AG04450 (cell line): ENCODE measurements at regions not wholly inside any gene's neighbourhood (a gene's known extent, or its start where the extent isn't known, plus 50 kb on each side); places are given as distances from the start of the nearest gene placed in this dataset.

ENCODE experiments used
- CTCF ChIA-PET: fragments of 300-600, 350-600 bp; formaldehyde crosslinking; extraction: SDS; loops from one replicate; lab custom pipeline; 2022; ENCODE audit warnings: antibody characterized with exemption, inconsistent platforms; lab: Charles Lee
- POLR2A ChIA-PET: fragments of 350-600 bp; formaldehyde crosslinking; extraction: SDS; loops from one replicate; lab custom pipeline; 2021; ENCODE audit warnings: antibody characterized with exemption, inconsistent platforms; lab: Yijun Ruan, JAX
- DNase-seq: peaks from one replicate; pipeline ENCODE4 v3.0.0-alpha.2; 2011; ENCODE audit warnings: low read depth, low spot score
- H3K27ac ChIP-seq: one replicate; pipeline ENCODE4 v1.5.1; 2012; ENCODE audit warnings: low read depth, low read length, control low read depth
- H3K27me3 ChIP-seq: one replicate; pipeline ENCODE4 v1.6.0; 2012; ENCODE audit warnings: low read length; ENCODE audit not compliant: control insufficient read depth, insufficient read depth
- H3K4me3 ChIP-seq: 2 replicates; pipeline ENCODE4 v1.5.1; 2011; ENCODE audit warnings: mild to moderate bottlenecking, low read depth, low read length, control low read depth
- H3K9me3 ChIP-seq: 2 replicates; pipeline ENCODE4 v1.5.1; 2012; ENCODE audit warnings: low read length; ENCODE audit not compliant: control insufficient read depth, insufficient read depth
- TF ChIP-seq, protein P1 (sequence below): IDR thresholded peaks from 2 replicates; pipeline ENCODE4 v1.5.1; 2011; ENCODE audit warnings: low read depth, low read length, control low read depth, inconsistent platforms

DNA sequence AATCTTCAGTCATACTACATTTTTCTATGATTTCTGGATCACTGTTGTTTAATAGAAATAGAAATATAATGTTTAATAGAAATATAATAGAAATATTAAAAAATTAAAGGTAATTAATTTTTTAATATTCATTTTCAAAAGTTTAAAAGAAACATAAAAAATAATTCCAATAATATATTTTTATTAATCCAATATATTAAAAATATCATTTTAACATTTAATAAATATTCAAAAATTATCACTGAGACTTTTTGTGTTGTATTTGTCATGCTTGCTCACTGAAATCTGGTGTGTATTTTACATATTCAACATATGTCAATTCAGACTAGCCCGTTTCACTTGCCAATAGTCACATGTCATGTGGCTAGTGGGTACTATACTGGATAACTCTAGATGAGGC is 80.6 kb upstream of the SLCO6A1 start:
- no peak for DNase-seq
- no peaks in the 10 kb centered on the region for H3K9me3 ChIP-seq
- no peak overlapping the region for H3K4me3 ChIP-seq
- H3K27ac ChIP-seq: no peak overlapping the region
- POLR2A ChIA-PET: no interaction called here
- CTCF ChIA-PET: no interaction called here
- TF ChIP-seq, protein P1, sequence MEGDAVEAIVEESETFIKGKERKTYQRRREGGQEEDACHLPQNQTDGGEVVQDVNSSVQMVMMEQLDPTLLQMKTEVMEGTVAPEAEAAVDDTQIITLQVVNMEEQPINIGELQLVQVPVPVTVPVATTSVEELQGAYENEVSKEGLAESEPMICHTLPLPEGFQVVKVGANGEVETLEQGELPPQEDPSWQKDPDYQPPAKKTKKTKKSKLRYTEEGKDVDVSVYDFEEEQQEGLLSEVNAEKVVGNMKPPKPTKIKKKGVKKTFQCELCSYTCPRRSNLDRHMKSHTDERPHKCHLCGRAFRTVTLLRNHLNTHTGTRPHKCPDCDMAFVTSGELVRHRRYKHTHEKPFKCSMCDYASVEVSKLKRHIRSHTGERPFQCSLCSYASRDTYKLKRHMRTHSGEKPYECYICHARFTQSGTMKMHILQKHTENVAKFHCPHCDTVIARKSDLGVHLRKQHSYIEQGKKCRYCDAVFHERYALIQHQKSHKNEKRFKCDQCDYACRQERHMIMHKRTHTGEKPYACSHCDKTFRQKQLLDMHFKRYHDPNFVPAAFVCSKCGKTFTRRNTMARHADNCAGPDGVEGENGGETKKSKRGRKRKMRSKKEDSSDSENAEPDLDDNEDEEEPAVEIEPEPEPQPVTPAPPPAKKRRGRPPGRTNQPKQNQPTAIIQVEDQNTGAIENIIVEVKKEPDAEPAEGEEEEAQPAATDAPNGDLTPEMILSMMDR: no peak
- no peaks in the 10 kb centered on the region for H3K27me3 ChIP-seq

DNA sequence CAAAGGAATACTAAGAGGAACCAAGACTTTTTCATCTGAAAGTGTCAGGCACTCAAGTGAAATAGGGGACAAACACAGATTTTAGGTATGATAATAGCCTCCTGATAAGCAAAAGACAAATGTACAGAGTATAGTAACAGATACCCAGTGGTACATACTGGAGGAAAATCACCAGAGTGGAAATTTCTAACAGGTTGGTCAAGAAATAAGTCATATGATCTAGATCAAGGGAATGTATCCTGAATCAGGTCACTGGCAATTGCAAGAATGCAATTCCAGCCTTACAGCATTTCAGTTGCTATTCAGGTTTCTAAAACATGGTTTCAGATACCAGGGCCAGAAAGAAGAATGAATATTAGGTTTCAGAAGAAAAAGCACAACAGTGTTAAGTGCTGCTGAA is 82.2 kb upstream of the SLCO6A1 start:
- no peak for DNase-seq
- TF ChIP-seq, protein P1: no peak
- no peak overlapping the region for H3K4me3 ChIP-seq
- no peaks in the 10 kb centered on the region for H3K27me3 ChIP-seq
- POLR2A ChIA-PET: no interaction called here
- H3K27ac ChIP-seq: no peak overlapping the region
- CTCF ChIA-PET: interaction anchor here (0.6 to 2.6 kb wide), 6 partner anchors 391 to 644 kb away, joined by 3 to 11 read pairs (median 4); no protein-coding TSS in a partner anchor
- no peaks in the 10 kb centered on the region for H3K9me3 ChIP-seq

DNA sequence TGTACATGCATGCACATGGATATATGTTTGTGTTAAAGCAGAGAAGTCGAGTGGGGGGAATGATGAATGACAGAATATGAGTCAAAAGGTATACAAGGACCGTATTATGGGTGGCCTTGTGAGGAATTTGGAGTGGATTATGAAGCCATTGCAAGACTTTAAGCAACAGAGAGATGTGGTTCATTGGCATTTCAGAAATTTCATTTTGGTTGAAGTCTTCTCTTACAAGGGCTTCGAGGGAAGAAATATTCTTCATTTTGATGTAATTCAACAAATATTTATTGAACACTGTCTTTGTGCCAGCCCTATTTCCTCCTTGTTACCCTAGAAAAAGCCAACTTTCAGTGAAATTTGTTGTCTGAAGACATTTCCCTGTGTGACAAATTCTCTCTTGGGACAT is 83.9 kb upstream of the SLCO6A1 start:
- Histone ChIP-seq H3K27me3 (no peaks in the 10 kb centered on the region), H3K4me3 (no peak overlapping the region), H3K27ac (no peak overlapping the region), H3K9me3 (no peaks in the 10 kb centered on the region)
- TF ChIP-seq, protein P1: no peak
- ChIA-PET CTCF (interaction anchor here (0.6 to 2.6 kb wide), 6 partner anchors 61 to 556 kb away, joined by 4 to 21 read pairs (median 9); no protein-coding TSS in a partner anchor), POLR2A (no interaction called here)
- DNase-seq: no peak

DNA sequence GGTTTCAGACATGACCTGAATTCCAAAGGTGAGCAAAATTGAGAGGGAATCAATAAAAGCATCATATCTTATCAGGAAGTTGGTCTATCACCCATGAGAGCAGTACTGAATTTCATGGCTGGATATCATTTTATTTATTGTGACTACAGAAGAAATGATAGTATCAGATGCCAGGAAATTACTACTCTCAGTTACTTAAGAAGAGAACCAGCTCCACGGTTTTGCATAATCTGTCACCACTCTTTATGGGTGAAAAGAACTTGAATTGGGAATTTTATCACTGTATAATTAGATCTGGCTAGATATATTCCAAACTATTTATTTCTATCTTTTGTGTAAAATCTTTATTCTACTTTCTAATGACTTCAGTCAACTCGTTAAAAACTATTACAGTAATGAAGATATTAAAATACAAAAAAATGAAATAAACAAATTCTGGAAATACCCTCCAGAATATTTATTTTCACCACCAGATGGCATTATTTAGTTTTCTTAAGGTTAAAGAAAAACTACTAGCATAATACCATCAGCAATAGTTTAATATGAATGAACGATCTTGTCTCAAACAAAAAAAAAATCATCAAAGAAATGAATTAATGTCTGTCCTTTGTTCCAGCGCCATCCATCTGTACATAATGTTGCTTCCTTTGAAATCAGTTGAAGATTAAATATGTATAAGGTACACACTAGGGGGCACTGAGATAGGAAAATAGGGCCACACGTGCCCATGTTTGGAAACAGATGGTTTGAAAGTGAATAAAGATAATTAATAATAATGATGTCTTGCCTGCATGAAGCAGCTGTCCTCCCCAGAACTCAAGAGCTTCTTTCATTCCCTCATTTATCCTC is 84.7 kb upstream of the SLCO6A1 start:
- H3K9me3 ChIP-seq: no peaks in the 10 kb centered on the region
- no peak overlapping the region for H3K4me3 ChIP-seq
- TF ChIP-seq, protein P1: peak; percentile 27; the same call in 1 of the 2 replicates
- no peaks in the 10 kb centered on the region for H3K27me3 ChIP-seq
- H3K27ac ChIP-seq: no peak overlapping the region
- CTCF ChIA-PET: interaction anchor here (0.6 to 3.1 kb wide), 19 partner anchors 9 to 562 kb away, joined by 3 to 21 read pairs (median 4); no protein-coding TSS in a partner anchor
- DNase-seq: no peak
- POLR2A ChIA-PET: interaction anchor here (0.7 kb wide), 1 partner anchor 209 kb away, joined by 3 read pairs; no protein-coding TSS in a partner anchor

DNA sequence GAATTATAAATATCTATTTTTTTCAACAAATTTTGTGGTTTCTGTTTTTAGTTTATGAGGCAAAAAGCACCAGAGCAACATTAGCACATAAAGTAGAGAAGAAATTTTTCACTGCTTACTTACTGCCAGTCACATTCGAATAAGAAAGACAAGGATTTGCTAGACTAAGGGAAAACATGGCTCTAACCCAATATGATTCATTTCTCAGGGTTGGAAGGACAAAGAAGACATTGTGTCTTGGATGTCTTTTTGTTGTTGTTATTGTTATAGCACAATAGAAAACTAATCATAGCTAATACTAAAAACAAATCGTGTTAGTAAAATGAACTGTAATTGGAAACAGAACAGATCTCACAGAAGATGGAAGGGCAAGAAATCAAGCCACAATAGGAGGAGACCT is 90.9 kb upstream of the SLCO6A1 start:
- H3K27ac ChIP-seq: no peak overlapping the region
- H3K4me3 ChIP-seq: no peak overlapping the region
- DNase-seq: no peak
- H3K27me3 ChIP-seq: no peaks in the 10 kb centered on the region
- POLR2A ChIA-PET: no interaction called here
- TF ChIP-seq, protein P1: no peak
- CTCF ChIA-PET: no interaction called here
- H3K9me3 ChIP-seq: no peaks in the 10 kb centered on the region
